Dermis blood vessel endothelial cell (primary cell): ENCODE measurements at regions not wholly inside any gene's neighbourhood (a gene's known extent, or its start where the extent isn't known, plus 50 kb on each side); places are given as distances from the start of the nearest gene placed in this dataset.
A peak's percentile ranks its signal among the peaks of the same experiment; 100 is the strongest.
"Not testable (repeated sequence)": the region's sequence is repeated elsewhere in the genome, so short reads cannot be mapped to it uniquely, and the experiment has no call there.

Experiments used
- DNase-seq: peaks from one replicate; pipeline ENCODE4 v3.0.0; 2010

GRCh38 chr12:102726686-102727085 is 190.4 kb downstream of the PAH start:
- DNase-seq, result no peak

- DNase-seq, result no peak
Observed at GRCh38 chr12:102722147-102722546, 194.9 kb downstream of the PAH start.

- DNase-seq, result no peak
Observed at GRCh38 chr12:102708108-102708507, 208.9 kb downstream of the PAH start.

- peak; percentile 71 for DNase-seq
Observed at GRCh38 chr12:102702447-102703114, 214.5 kb downstream of the PAH start.

GRCh38 chr12:102696045-102696444 is 215.7 kb upstream of the IGF1 start:
- DNase-seq, result no peak

- no peak for DNase-seq
Observed at GRCh38 chr12:102694903-102695302, 214.5 kb upstream of the IGF1 start.

- DNase-seq, result no peak
Observed at GRCh38 chr12:102691773-102692555, 211.6 kb upstream of the IGF1 start.

- no peak for DNase-seq
Observed at GRCh38 chr12:102690253-102690652, 209.9 kb upstream of the IGF1 start.

- no peak for DNase-seq
Observed at GRCh38 chr12:102689701-102690100, 209.3 kb upstream of the IGF1 start.

- DNase-seq, result no peak
Observed at GRCh38 chr12:102687523-102687922, 207.2 kb upstream of the IGF1 start.

- DNase-seq, result no peak
Observed at GRCh38 chr12:102685841-102686240, 205.5 kb upstream of the IGF1 start.

- DNase-seq, result no peak
Observed at GRCh38 chr12:102685172-102685571, 204.8 kb upstream of the IGF1 start.

GRCh38 chr12:102682366-102683289 is 202.3 kb upstream of the IGF1 start:
- no peak for DNase-seq

GRCh38 chr12:102681747-102682146 is 201.4 kb upstream of the IGF1 start:
- DNase-seq, result no peak

- DNase-seq, result no peak
Observed at GRCh38 chr12:102681309-102681708, 200.9 kb upstream of the IGF1 start.

GRCh38 chr12:102680304-102680703 is 199.9 kb upstream of the IGF1 start:
- DNase-seq, result no peak

- DNase-seq, result no peak
Observed at GRCh38 chr12:102676812-102677211, 196.4 kb upstream of the IGF1 start.

GRCh38 chr12:102675672-102676071 is 195.3 kb upstream of the IGF1 start:
- DNase-seq, result no peak

- no peak for DNase-seq
Observed at GRCh38 chr12:102673606-102674005, 193.2 kb upstream of the IGF1 start.

- not testable (repeated sequence) for DNase-seq
Observed at GRCh38 chr12:102672212-102672611, 191.8 kb upstream of the IGF1 start.

GRCh38 chr12:102669056-102669455 is 188.7 kb upstream of the IGF1 start:
- DNase-seq, result no peak

- DNase-seq, result not testable (repeated sequence)
Observed at GRCh38 chr12:102666176-102666575, 185.8 kb upstream of the IGF1 start.
